Ishikawa (cell line): ENCODE measurements at regions not wholly inside any gene's neighbourhood (a gene's known extent, or its start where the extent isn't known, plus 50 kb on each side); places are given as distances from the start of the nearest gene placed in this dataset.

Experiments used
- CEBPB ChIP-seq: IDR thresholded peaks from 2 replicates; pipeline ENCODE4 v1.6.1; 2012
- CREB1 ChIP-seq: IDR thresholded peaks from 2 replicates; pipeline ENCODE4 v1.6.1; 2012; ENCODE audit warnings: low read depth
- EGR1 ChIP-seq: IDR thresholded peaks from 2 replicates; pipeline ENCODE4 v1.6.1; 2012
- EP300 ChIP-seq: IDR thresholded peaks from 2 replicates; pipeline ENCODE4 v1.6.1; 2012; ENCODE audit warnings: borderline replicate concordance
- FOXM1 ChIP-seq: IDR thresholded peaks from 2 replicates; pipeline ENCODE4 v1.6.1; 2012; ENCODE audit warnings: low read depth, borderline replicate concordance
- MAX ChIP-seq: IDR thresholded peaks from 2 replicates; pipeline ENCODE4 v1.6.1; 2012
- NFIC ChIP-seq: IDR thresholded peaks from 2 replicates; pipeline ENCODE4 v1.6.1; 2012
- RAD21 ChIP-seq: IDR thresholded peaks from 2 replicates; pipeline ENCODE4 v1.6.1; 2012; ENCODE audit warnings: low read depth
- REST ChIP-seq: IDR thresholded peaks from 2 replicates; pipeline ENCODE4 v1.6.1; 2012; ENCODE audit warnings: low read depth, mild to moderate bottlenecking
- TAF1 ChIP-seq: IDR thresholded peaks from 2 replicates; pipeline ENCODE4 v1.6.1; 2012; ENCODE audit warnings: low read depth, mild to moderate bottlenecking
- TCF12 ChIP-seq: IDR thresholded peaks from 2 replicates; pipeline ENCODE4 v1.6.1; 2012; ENCODE audit warnings: low read depth
- TEAD4 ChIP-seq: IDR thresholded peaks from 2 replicates; pipeline ENCODE4 v1.6.1; 2012
- USF1 ChIP-seq: IDR thresholded peaks from 2 replicates; pipeline ENCODE4 v1.6.1; 2012
- YY1 ChIP-seq: IDR thresholded peaks from 2 replicates; pipeline ENCODE4 v1.6.1; 2012; ENCODE audit warnings: low read depth
- ZBTB7A ChIP-seq: IDR thresholded peaks from 2 replicates; pipeline ENCODE4 v1.6.1; 2012; ENCODE audit warnings: low read depth

- TF ChIP-seq CEBPB (no peak), USF1 (no peak), TCF12 (no peak), YY1 (no peak), ZBTB7A (no peak), CREB1 (no peak), TAF1 (no peak), EP300 (no peak), NFIC (no peak), TEAD4 (no peak)
These were observed 162.7 kb downstream of the NAF1 start for GRCh38 chr4:163003979-163004378.

GRCh38 chr4:162988530-162988929 lies 178.2 kb downstream of the NAF1 start:
- TF ChIP-seq MAX (no peak), EP300 (no peak), CREB1 (no peak), TCF12 (no peak), REST (no peak), ZBTB7A (no peak), FOXM1 (no peak), USF1 (no peak), TAF1 (no peak), TEAD4 (no peak), CEBPB (no peak), NFIC (no peak), YY1 (no peak), EGR1 (no peak), RAD21 (no peak)

- TF ChIP-seq FOXM1 (no peak), TCF12 (no peak), CEBPB (no peak), TEAD4 (no peak), TAF1 (no peak), NFIC (no peak), ZBTB7A (no peak), YY1 (no peak), MAX (no peak), RAD21 (no peak), EGR1 (no peak), EP300 (no peak), CREB1 (no peak), REST (no peak), USF1 (no peak)
These were observed 181.6 kb downstream of the NAF1 start for GRCh38 chr4:162985131-162985530.

GRCh38 chr4:162984621-162985020 lies 182.1 kb downstream of the NAF1 start:
- no peak for TF ChIP-seq CEBPB
- TF ChIP-seq RAD21: no peak

GRCh38 chr4:162981823-162982222 lies 184.9 kb downstream of the NAF1 start:
- TF ChIP-seq USF1: no peak
- no peak for TF ChIP-seq TCF12
- TF ChIP-seq FOXM1: no peak
- no peak for TF ChIP-seq RAD21
- no peak for TF ChIP-seq EP300
- no peak for TF ChIP-seq NFIC
- no peak for TF ChIP-seq CREB1

- TF ChIP-seq USF1 (no peak), TEAD4 (no peak), TCF12 (no peak), EP300 (no peak), FOXM1 (no peak), YY1 (no peak), REST (no peak), MAX (no peak), EGR1 (no peak), RAD21 (no peak)
These were observed 188.3 kb downstream of the NAF1 start for GRCh38 chr4:162978398-162978797.
